ENCODE measurements at regions not wholly inside any gene's neighbourhood (a gene's known extent, or its start where the extent isn't known, plus 50 kb on each side); places are given as distances from the start of the nearest gene placed in this dataset.

GRCh38 chrX:25548811-25549210 lies 533.0 kb upstream of the ARX start:
- BruUV-seq (replicated peaks): no TSS peak
- Histone ChIP-seq H3K79me2 (ENCODE audit: control insufficient read depth, insufficient read depth, low read length) (no peaks in the 10 kb centered on the region), H4K20me1 (replicated peaks; ENCODE audit: control insufficient read depth, insufficient read depth, low read length) (no peaks in the 10 kb centered on the region), H3K27me3 (ENCODE audit: control insufficient read depth in 2 of 2, insufficient read depth in 2 of 2, low read length in 2 of 2) (no peaks in the 10 kb centered on the region), H3K4me1 (replicated peaks in 1 of 2; ENCODE audit: control insufficient read depth in 2 of 2, insufficient read depth in 2 of 2, low read length in 2 of 2) (no peaks in the 10 kb centered on the region), H3K4me3 (no peak overlapping the region), H3K4me2 (ENCODE audit: insufficient read depth, low read length) (no peak overlapping the region), H2AFZ (ENCODE audit: low read depth, low read length) (no peak overlapping the region), H3K36me3 (ENCODE audit: control insufficient read depth, insufficient read depth, low read length) (no peaks in the 10 kb centered on the region), H3K27ac (ENCODE audit: extremely low read depth, low read depth, low read length) (no peak overlapping the region), H3K9me1 (ENCODE audit: control insufficient read depth, insufficient read depth, low read length) (no peaks in the 10 kb centered on the region), H3K9me3 (replicated peaks; ENCODE audit: control insufficient read depth, insufficient read depth, low read depth, low read length) (no peaks in the 10 kb centered on the region), H3K9ac (ENCODE audit: insufficient read depth in 1 of 2, low read depth in 2 of 2, low read length in 2 of 2) (no peak overlapping the region)
- DNase-seq (ENCODE audit: extremely low read depth in 1 of 4, low spot score in 3 of 4) (no peak), ATAC-seq (no peak), FAIRE-seq (no peak)
- ChIA-PET CTCF (ENCODE audit: low intra/inter-chr PET ratio) (no interaction called here), POLR2A (no interaction called here)
- in situ Hi-C loops (cut with MboI) (no loop called here), intact Hi-C loops (cut with micrococcal nuclease) (no loop called here)
- WGBS (ENCODE audit: insufficient coverage, low coverage, missing lambda C conversion rate): 0% methylated on average over 7 of the region's 7 CpGs
- no peak for TF ChIP-seq TAL1 (IDR thresholded peaks at IDR 0.05)
- no peak for TF ChIP-seq RAD21 (CRISPR knock-in tag; conservative IDR thresholded peaks at IDR 0.05 in 1 of 2, IDR thresholded peaks at IDR 0.05 in 1 of 2)
- TF ChIP-seq ZBTB34 (CRISPR knock-in tag; IDR thresholded peaks at IDR 0.05): no peak
- TF ChIP-seq SRF (CRISPR knock-in tag; IDR thresholded peaks at IDR 0.05): no peak
- TF ChIP-seq ZNF311 (CRISPR knock-in tag; IDR thresholded peaks at IDR 0.05): no peak
- TF ChIP-seq NFE2 (IDR thresholded peaks at IDR 0.05; ENCODE audit: low read depth): no peak
- TF ChIP-seq HNRNPL (IDR thresholded peaks at IDR 0.05; ENCODE audit: low read depth, low read length): no peak
- TF ChIP-seq ZFP36 (IDR thresholded peaks at IDR 0.05; ENCODE audit: low read depth, low read length, partially characterized antibody): no peak
- TF ChIP-seq, protein P1, sequence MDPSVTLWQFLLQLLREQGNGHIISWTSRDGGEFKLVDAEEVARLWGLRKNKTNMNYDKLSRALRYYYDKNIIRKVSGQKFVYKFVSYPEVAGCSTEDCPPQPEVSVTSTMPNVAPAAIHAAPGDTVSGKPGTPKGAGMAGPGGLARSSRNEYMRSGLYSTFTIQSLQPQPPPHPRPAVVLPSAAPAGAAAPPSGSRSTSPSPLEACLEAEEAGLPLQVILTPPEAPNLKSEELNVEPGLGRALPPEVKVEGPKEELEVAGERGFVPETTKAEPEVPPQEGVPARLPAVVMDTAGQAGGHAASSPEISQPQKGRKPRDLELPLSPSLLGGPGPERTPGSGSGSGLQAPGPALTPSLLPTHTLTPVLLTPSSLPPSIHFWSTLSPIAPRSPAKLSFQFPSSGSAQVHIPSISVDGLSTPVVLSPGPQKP (CRISPR knock-in tag; IDR thresholded peaks at IDR 0.05): no peak
- TF ChIP-seq BCOR (IDR thresholded peaks at IDR 0.05): no peak
- TF ChIP-seq ZNF354B (CRISPR knock-in tag; IDR thresholded peaks at IDR 0.05): no peak
- no peak for TF ChIP-seq BRD4 (IDR thresholded peaks at IDR 0.05)
- TF ChIP-seq CTCFL (IDR thresholded peaks at IDR 0.05; ENCODE audit: borderline replicate concordance, insufficient read depth, low read depth, low read length, poor library complexity, severe bottlenecking): no peak
- TF ChIP-seq, protein P2, sequence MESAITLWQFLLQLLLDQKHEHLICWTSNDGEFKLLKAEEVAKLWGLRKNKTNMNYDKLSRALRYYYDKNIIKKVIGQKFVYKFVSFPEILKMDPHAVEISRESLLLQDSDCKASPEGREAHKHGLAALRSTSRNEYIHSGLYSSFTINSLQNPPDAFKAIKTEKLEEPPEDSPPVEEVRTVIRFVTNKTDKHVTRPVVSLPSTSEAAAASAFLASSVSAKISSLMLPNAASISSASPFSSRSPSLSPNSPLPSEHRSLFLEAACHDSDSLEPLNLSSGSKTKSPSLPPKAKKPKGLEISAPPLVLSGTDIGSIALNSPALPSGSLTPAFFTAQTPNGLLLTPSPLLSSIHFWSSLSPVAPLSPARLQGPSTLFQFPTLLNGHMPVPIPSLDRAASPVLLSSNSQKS (CRISPR knock-in tag; IDR thresholded peaks at IDR 0.05): no peak
- TF ChIP-seq CBX1 (IDR thresholded peaks at IDR 0.05; ENCODE audit: low read depth): no peak

Data from K562 (cell line).